ENCODE measurements at regions not wholly inside any gene's neighbourhood (a gene's known extent, or its start where the extent isn't known, plus 50 kb on each side); places are given as distances from the start of the nearest gene placed in this dataset.

DNA sequence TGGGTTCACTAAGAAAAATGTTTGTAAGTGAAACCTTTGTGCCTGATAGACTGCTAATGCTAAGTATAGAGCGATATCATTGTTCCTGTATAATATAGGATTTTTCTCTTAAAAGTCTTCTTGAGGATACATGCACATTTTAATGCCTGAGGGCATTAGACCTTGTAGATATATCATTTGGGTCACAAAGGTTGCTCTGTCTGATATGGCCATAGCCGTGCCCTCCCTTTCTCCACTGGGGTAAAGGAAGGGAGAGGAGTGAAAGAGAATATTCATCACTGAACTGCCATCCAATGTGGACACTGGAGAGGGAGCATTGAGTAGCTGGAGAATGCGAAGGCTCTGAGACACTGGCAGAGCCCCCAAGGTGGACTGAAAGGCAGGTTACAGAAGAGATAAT lies 442.2 kb upstream of the SPTLC3 start:
- Histone ChIP-seq H3K27me3 (replicated peaks; ENCODE audit: control insufficient read depth, insufficient read depth, low read length) (no peaks in the 10 kb centered on the region), H3K36me3 (ENCODE audit: control insufficient read depth, insufficient read depth, low read length) (no peaks in the 10 kb centered on the region), H3K4me3 (replicated peaks; ENCODE audit: low read depth, low read length) (no peak overlapping the region)
- TF ChIP-seq, protein P1, sequence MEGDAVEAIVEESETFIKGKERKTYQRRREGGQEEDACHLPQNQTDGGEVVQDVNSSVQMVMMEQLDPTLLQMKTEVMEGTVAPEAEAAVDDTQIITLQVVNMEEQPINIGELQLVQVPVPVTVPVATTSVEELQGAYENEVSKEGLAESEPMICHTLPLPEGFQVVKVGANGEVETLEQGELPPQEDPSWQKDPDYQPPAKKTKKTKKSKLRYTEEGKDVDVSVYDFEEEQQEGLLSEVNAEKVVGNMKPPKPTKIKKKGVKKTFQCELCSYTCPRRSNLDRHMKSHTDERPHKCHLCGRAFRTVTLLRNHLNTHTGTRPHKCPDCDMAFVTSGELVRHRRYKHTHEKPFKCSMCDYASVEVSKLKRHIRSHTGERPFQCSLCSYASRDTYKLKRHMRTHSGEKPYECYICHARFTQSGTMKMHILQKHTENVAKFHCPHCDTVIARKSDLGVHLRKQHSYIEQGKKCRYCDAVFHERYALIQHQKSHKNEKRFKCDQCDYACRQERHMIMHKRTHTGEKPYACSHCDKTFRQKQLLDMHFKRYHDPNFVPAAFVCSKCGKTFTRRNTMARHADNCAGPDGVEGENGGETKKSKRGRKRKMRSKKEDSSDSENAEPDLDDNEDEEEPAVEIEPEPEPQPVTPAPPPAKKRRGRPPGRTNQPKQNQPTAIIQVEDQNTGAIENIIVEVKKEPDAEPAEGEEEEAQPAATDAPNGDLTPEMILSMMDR (IDR thresholded peaks at IDR 0.05; ENCODE audit: insufficient read depth, low read length, poor library complexity, severe bottlenecking): no peak
- no peak for DNase-seq (ENCODE audit: extremely low read depth, insufficient read length)

GRCh38 chr20:12570371-12570770 lies 438.4 kb upstream of the SPTLC3 start:
- no peak for DNase-seq (ENCODE audit: extremely low read depth, insufficient read length)
- H3K36me3 ChIP-seq (ENCODE audit: control insufficient read depth, insufficient read depth, low read length): no peaks in the 10 kb centered on the region
- TF ChIP-seq, protein P1 (IDR thresholded peaks at IDR 0.05; ENCODE audit: insufficient read depth, low read length, poor library complexity, severe bottlenecking): no peak
- no peaks in the 10 kb centered on the region for H3K27me3 ChIP-seq (replicated peaks; ENCODE audit: control insufficient read depth, insufficient read depth, low read length)
- H3K4me3 ChIP-seq (replicated peaks; ENCODE audit: low read depth, low read length): no peak overlapping the region

GRCh38 chr20:12573442-12573841 lies 435.3 kb upstream of the SPTLC3 start:
- Histone ChIP-seq H3K36me3 (ENCODE audit: control insufficient read depth, insufficient read depth, low read length) (no peaks in the 10 kb centered on the region), H3K27me3 (replicated peaks; ENCODE audit: control insufficient read depth, insufficient read depth, low read length) (no peaks in the 10 kb centered on the region), H3K4me3 (replicated peaks; ENCODE audit: low read depth, low read length) (no peak overlapping the region)
- no peak for DNase-seq (ENCODE audit: extremely low read depth, insufficient read length)
- TF ChIP-seq, protein P1 (IDR thresholded peaks at IDR 0.05; ENCODE audit: insufficient read depth, low read length, poor library complexity, severe bottlenecking): no peak

GRCh38 chr20:12575352-12576095 lies 433.2 kb upstream of the SPTLC3 start:
- H3K4me3 ChIP-seq (replicated peaks; ENCODE audit: low read depth, low read length): no peak overlapping the region
- no peak for DNase-seq (ENCODE audit: extremely low read depth, insufficient read length)
- H3K27me3 ChIP-seq (replicated peaks; ENCODE audit: control insufficient read depth, insufficient read depth, low read length): no peaks in the 10 kb centered on the region
- TF ChIP-seq, protein P1 (IDR thresholded peaks at IDR 0.05; ENCODE audit: insufficient read depth, low read length, poor library complexity, severe bottlenecking): no peak
- no peaks in the 10 kb centered on the region for H3K36me3 ChIP-seq (ENCODE audit: control insufficient read depth, insufficient read depth, low read length)

- Histone ChIP-seq H3K36me3 (ENCODE audit: control insufficient read depth, insufficient read depth, low read length) (no peaks in the 10 kb centered on the region), H3K4me3 (replicated peaks; ENCODE audit: low read depth, low read length) (no peak overlapping the region), H3K27me3 (replicated peaks; ENCODE audit: control insufficient read depth, insufficient read depth, low read length) (no peaks in the 10 kb centered on the region)
- TF ChIP-seq, protein P1 (IDR thresholded peaks at IDR 0.05; ENCODE audit: insufficient read depth, low read length, poor library complexity, severe bottlenecking): no peak
- no peak for DNase-seq (ENCODE audit: extremely low read depth, insufficient read length)
Observed at GRCh38 chr20:12577213-12577612, 431.6 kb upstream of the SPTLC3 start.

Measured in GM06990 (cell line).